ENCODE measurements at regions not wholly inside any gene's neighbourhood (a gene's known extent, or its start where the extent isn't known, plus 50 kb on each side); places are given as distances from the start of the nearest gene placed in this dataset.

GRCh38 chr12:24223926-24224325 is 274.5 kb upstream of the SOX5 start:
- no peak for TF ChIP-seq CTCF (IDR thresholded peaks at IDR 0.05)
- Histone ChIP-seq H3K27ac (ENCODE audit: low read length) (no peak overlapping the region), H3K4me3 (ENCODE audit: low read length) (no peak overlapping the region), H3K9me3 (ENCODE audit: control insufficient read depth, insufficient read depth, low read length) (no peaks in the 10 kb centered on the region), H3K27me3 (ENCODE audit: control insufficient read depth, insufficient read depth, low read length) (no peaks in the 10 kb centered on the region), H3K4me1 (ENCODE audit: control insufficient read depth, insufficient read depth, low read length) (no peaks in the 10 kb centered on the region), H3K36me3 (ENCODE audit: control insufficient read depth, insufficient read depth, low read length) (no peaks in the 10 kb centered on the region)
- ATAC-seq (no peak), DNase-seq (no peak)
- H3K9me3 Mint-ChIP-seq, result peaks cover 4 to 5% of the 10 kb centered on the region in 2 donors
- H3K27ac Mint-ChIP-seq, result no peak overlapping the region
- no peaks in the 10 kb centered on the region for H3K4me1 Mint-ChIP-seq
- no peaks in the 10 kb centered on the region for H3K36me3 Mint-ChIP-seq
- 95% methylated on average over 8 of the region's 9 CpGs for WGBS (ENCODE audit: insufficient coverage)
- H3K27me3 Mint-ChIP-seq (ENCODE audit: low read depth in 2 of 2), result no peaks in the 10 kb centered on the region
- intact Hi-C loops (cut with micrococcal nuclease), result no loop called here
- no peak overlapping the region for H3K4me3 Mint-ChIP-seq

- no peaks in the 10 kb centered on the region for H3K4me1 Mint-ChIP-seq
- WGBS (ENCODE audit: insufficient coverage), result no CpG with 5 or more reads among the region's 1 CpG
Observed at GRCh38 chr12:24222968-24223367, 273.5 kb upstream of the SOX5 start.

GRCh38 chr12:24212496-24212895 is 263.0 kb upstream of the SOX5 start:
- H3K9me3 ChIP-seq (ENCODE audit: control insufficient read depth, insufficient read depth, low read length), result no peaks in the 10 kb centered on the region
- Mint-ChIP-seq H3K4me1 (no peaks in the 10 kb centered on the region), H3K4me3 (no peak overlapping the region), H3K36me3 (no peaks in the 10 kb centered on the region), H3K27ac (no peak overlapping the region), H3K27me3 (ENCODE audit: low read depth in 2 of 2) (no peaks in the 10 kb centered on the region), H3K9me3 (peaks cover 9 to 11% of the 10 kb centered on the region in 2 donors)
- DNase-seq (no peak), ATAC-seq (no peak)
- H3K27me3 ChIP-seq (ENCODE audit: control insufficient read depth, insufficient read depth, low read length), result no peaks in the 10 kb centered on the region
- H3K4me1 ChIP-seq (ENCODE audit: control insufficient read depth, insufficient read depth, low read length), result no peaks in the 10 kb centered on the region
- no peak overlapping the region for H3K27ac ChIP-seq (ENCODE audit: low read length)
- 100% methylated on average over 1 of the region's 2 CpGs for WGBS (ENCODE audit: insufficient coverage)
- no peak overlapping the region for H3K4me3 ChIP-seq (ENCODE audit: low read length)
- no peak for TF ChIP-seq CTCF (IDR thresholded peaks at IDR 0.05)
- no peaks in the 10 kb centered on the region for H3K36me3 ChIP-seq (ENCODE audit: control insufficient read depth, insufficient read depth, low read length)
- intact Hi-C loops (cut with micrococcal nuclease), result no loop called here

More at GRCh38 chr12:24222968-24223367, 273.5 kb upstream of the SOX5 start:
- Histone ChIP-seq H3K36me3 (ENCODE audit: control insufficient read depth, insufficient read depth, low read length) (no peaks in the 10 kb centered on the region), H3K9me3 (ENCODE audit: control insufficient read depth, insufficient read depth, low read length) (no peaks in the 10 kb centered on the region), H3K4me3 (ENCODE audit: low read length) (no peak overlapping the region), H3K4me1 (ENCODE audit: control insufficient read depth, insufficient read depth, low read length) (no peaks in the 10 kb centered on the region), H3K27ac (ENCODE audit: low read length) (no peak overlapping the region), H3K27me3 (ENCODE audit: control insufficient read depth, insufficient read depth, low read length) (no peaks in the 10 kb centered on the region)
- Mint-ChIP-seq H3K36me3 (no peaks in the 10 kb centered on the region), H3K27me3 (ENCODE audit: low read depth in 2 of 2) (no peaks in the 10 kb centered on the region), H3K4me3 (no peak overlapping the region), H3K27ac (no peak overlapping the region), H3K9me3 (peaks cover 4 to 5% of the 10 kb centered on the region in 2 donors)
- ATAC-seq (no peak), DNase-seq (no peak)
- intact Hi-C loops (cut with micrococcal nuclease), result no loop called here
- no peak for TF ChIP-seq CTCF (IDR thresholded peaks at IDR 0.05)

- no peaks in the 10 kb centered on the region for H3K27me3 ChIP-seq (ENCODE audit: control insufficient read depth, insufficient read depth, low read length)
- ATAC-seq (no peak), DNase-seq (no peak)
- H3K4me3 ChIP-seq (ENCODE audit: low read length), result no peak overlapping the region
- Mint-ChIP-seq H3K4me3 (no peak overlapping the region), H3K36me3 (no peaks in the 10 kb centered on the region), H3K27ac (no peak overlapping the region), H3K9me3 (peaks cover 15 to 17% of the 10 kb centered on the region in 2 donors), H3K4me1 (no peaks in the 10 kb centered on the region), H3K27me3 (ENCODE audit: low read depth in 2 of 2) (no peaks in the 10 kb centered on the region)
- no peaks in the 10 kb centered on the region for H3K4me1 ChIP-seq (ENCODE audit: control insufficient read depth, insufficient read depth, low read length)
- no peaks in the 10 kb centered on the region for H3K36me3 ChIP-seq (ENCODE audit: control insufficient read depth, insufficient read depth, low read length)
- no peak for TF ChIP-seq CTCF (IDR thresholded peaks at IDR 0.05)
- intact Hi-C loops (cut with micrococcal nuclease), result no loop called here
- 96% methylated on average over 2 of the region's 2 CpGs for WGBS (ENCODE audit: insufficient coverage)
- H3K27ac ChIP-seq (ENCODE audit: low read length), result no peak overlapping the region
- H3K9me3 ChIP-seq (ENCODE audit: control insufficient read depth, insufficient read depth, low read length), result no peaks in the 10 kb centered on the region
Observed at GRCh38 chr12:24206621-24207020, 257.2 kb upstream of the SOX5 start.
